HEK293 (cell line): ENCODE measurements at regions not wholly inside any gene's neighbourhood (a gene's known extent, or its start where the extent isn't known, plus 50 kb on each side); places are given as distances from the start of the nearest gene placed in this dataset.

ENCODE experiments used
- CTCF ChIA-PET: fragments of 350-600 bp; formaldehyde crosslinking; extraction: SDS; loops from one replicate; lab custom pipeline; 2021; ENCODE audit warnings: antibody characterized with exemption; lab: Yijun Ruan, JAX
- POLR2A ChIA-PET: fragments of 300-600 bp; formaldehyde crosslinking; extraction: SDS; loops from one replicate; lab custom pipeline; 2020; ENCODE audit warnings: antibody characterized with exemption, inconsistent platforms; lab: Yijun Ruan, JAX
- H3K27ac ChIP-seq: fragments of 200-500 bp; sonication (Bioruptor generic); 2 replicates; pipeline ENCODE4 v1.5.1; 2014; ENCODE audit warnings: low read depth, low read length, control low read depth, inconsistent platforms; ENCODE audit errors: extremely low read depth
- H3K36me3 ChIP-seq, 2 experiments: fragments of 200-500 bp in 1 of 2; sonication (Bioruptor generic) in 1 of 2; 1 replicate in 1 of 2; 2 replicates in 1 of 2; pipeline ENCODE4 v1.5.1; 2014 to 2017; ENCODE audit warnings: inconsistent platforms in 2 of 2, low read length in 2 of 2; ENCODE audit not compliant: control insufficient read depth in 2 of 2, insufficient read depth in 1 of 2
- H3K4me1 ChIP-seq: fragments of 200-500 bp; sonication (Bioruptor generic); 2 replicates; pipeline ENCODE4 v1.5.1; 2014; ENCODE audit warnings: mild to moderate bottlenecking, low read length, inconsistent platforms; ENCODE audit not compliant: control insufficient read depth, insufficient read depth
- H3K4me3 ChIP-seq: 2 replicates; pipeline ENCODE4 v1.5.1; 2011; ENCODE audit warnings: low read depth, mild to moderate bottlenecking, control low read depth, low read length, moderate library complexity
- H3K9me3 ChIP-seq: fragments of 200-500 bp; sonication (Bioruptor generic); 2 replicates; pipeline ENCODE4 v1.5.1; 2014; ENCODE audit warnings: low read depth, low read length, inconsistent platforms; ENCODE audit not compliant: control insufficient read depth, insufficient read depth
- RBAK ChIP-seq: fragments of 450-650 bp; formaldehyde crosslinking; IDR thresholded peaks from 2 replicates; pipeline ENCODE4 v1.5.1; 2016; ENCODE audit warnings: missing biosample characterization, missing genetic modification characterization
- REST ChIP-seq: fragments of 450-650 bp; formaldehyde crosslinking; IDR thresholded peaks from 2 replicates; pipeline ENCODE4 v1.5.1; 2016; ENCODE audit warnings: missing biosample characterization, missing genetic modification characterization
- SALL2 ChIP-seq: fragments of 450-650 bp; formaldehyde crosslinking; IDR thresholded peaks from 2 replicates; pipeline ENCODE4 v1.5.0; 2017; ENCODE audit warnings: missing biosample characterization, mild to moderate bottlenecking, missing genetic modification characterization, borderline replicate concordance
- SP7 ChIP-seq: fragments of 450-650 bp; formaldehyde crosslinking; IDR thresholded peaks from 2 replicates; pipeline ENCODE4 v1.5.1; 2016; ENCODE audit warnings: missing biosample characterization, missing genetic modification characterization
- TCF7L2 ChIP-seq: IDR thresholded peaks from 2 replicates; pipeline ENCODE4 v1.6.1; 2011; ENCODE audit warnings: low read depth, mild to moderate bottlenecking, inconsistent platforms, low read length, moderate library complexity, borderline replicate concordance
- TSHZ1 ChIP-seq: fragments of 450-650 bp; formaldehyde crosslinking; IDR thresholded peaks from 2 replicates; pipeline ENCODE4 v1.5.1; 2016; ENCODE audit warnings: missing biosample characterization, missing genetic modification characterization, borderline replicate concordance
- ZFP3 ChIP-seq: fragments of 450-650 bp; formaldehyde crosslinking; IDR thresholded peaks from 2 replicates; pipeline ENCODE4 v1.5.1; 2016; ENCODE audit warnings: low read depth, missing biosample characterization, missing genetic modification characterization
- ZNF114 ChIP-seq: fragments of 450-650 bp; formaldehyde crosslinking; IDR thresholded peaks from 2 replicates; pipeline ENCODE4 v1.5.0; 2017; ENCODE audit warnings: missing biosample characterization, missing genetic modification characterization
- ZNF394 ChIP-seq: fragments of 450-650 bp; formaldehyde crosslinking; IDR thresholded peaks from 2 replicates; pipeline ENCODE4 v1.5.1; 2016; ENCODE audit warnings: missing biosample characterization, missing genetic modification characterization, mild to moderate bottlenecking, moderate library complexity, borderline replicate concordance
- ZNF426 ChIP-seq: fragments of 450-650 bp; formaldehyde crosslinking; IDR thresholded peaks from 2 replicates; pipeline ENCODE4 v1.5.1; 2017; ENCODE audit warnings: missing biosample characterization, missing genetic modification characterization, mild to moderate bottlenecking, inconsistent platforms, moderate library complexity
- ZNF544 ChIP-seq: fragments of 450-650 bp; formaldehyde crosslinking; IDR thresholded peaks from 2 replicates; pipeline ENCODE4 v1.5.0; 2017; ENCODE audit warnings: missing biosample characterization, missing genetic modification characterization
- ZNF548 ChIP-seq: fragments of 450-650 bp; formaldehyde crosslinking; IDR thresholded peaks from 2 replicates; pipeline ENCODE4 v1.5.1; 2016; ENCODE audit warnings: missing biosample characterization, missing genetic modification characterization
- ZNF549 ChIP-seq: fragments of 450-650 bp; IDR thresholded peaks from 2 replicates; pipeline ENCODE4 v1.5.1; 2018; ENCODE audit warnings: missing biosample characterization, missing genetic modification characterization, mild to moderate bottlenecking, inconsistent platforms, moderate library complexity
- ZNF623 ChIP-seq: fragments of 450-650 bp; formaldehyde crosslinking; IDR thresholded peaks from 2 replicates; pipeline ENCODE4 v1.5.1; 2016; ENCODE audit warnings: missing biosample characterization, missing genetic modification characterization
- ZNF707 ChIP-seq: fragments of 450-650 bp; formaldehyde crosslinking; IDR thresholded peaks from 2 replicates; pipeline ENCODE4 v1.5.1; 2016; ENCODE audit warnings: missing biosample characterization, missing genetic modification characterization
- ZNF777 ChIP-seq: fragments of 450-650 bp; formaldehyde crosslinking; IDR thresholded peaks from 2 replicates; pipeline ENCODE4 v1.5.1; 2017; ENCODE audit warnings: missing biosample characterization, missing genetic modification characterization, borderline replicate concordance
- ZSCAN16 ChIP-seq: fragments of 450-650 bp; formaldehyde crosslinking; IDR thresholded peaks from 2 replicates; pipeline ENCODE4 v1.5.1; 2016; ENCODE audit warnings: missing biosample characterization, missing genetic modification characterization
- ZXDB ChIP-seq: fragments of 450-650 bp; formaldehyde crosslinking; IDR thresholded peaks from 2 replicates; pipeline ENCODE4 v1.5.1; 2016; ENCODE audit warnings: missing biosample characterization, missing genetic modification characterization
- TF ChIP-seq, protein P1 (sequence below): fragments of 450-650 bp; formaldehyde crosslinking; conservative IDR thresholded peaks from 2 replicates; pipeline ENCODE4 v1.5.1; 2016; ENCODE audit warnings: low read depth, missing biosample characterization, missing genetic modification characterization
- TF ChIP-seq, protein P2 (sequence below): fragments of 450-650 bp; formaldehyde crosslinking; IDR thresholded peaks from 2 replicates; pipeline ENCODE4 v1.5.1; 2016; ENCODE audit warnings: missing biosample characterization, missing genetic modification characterization

DNA sequence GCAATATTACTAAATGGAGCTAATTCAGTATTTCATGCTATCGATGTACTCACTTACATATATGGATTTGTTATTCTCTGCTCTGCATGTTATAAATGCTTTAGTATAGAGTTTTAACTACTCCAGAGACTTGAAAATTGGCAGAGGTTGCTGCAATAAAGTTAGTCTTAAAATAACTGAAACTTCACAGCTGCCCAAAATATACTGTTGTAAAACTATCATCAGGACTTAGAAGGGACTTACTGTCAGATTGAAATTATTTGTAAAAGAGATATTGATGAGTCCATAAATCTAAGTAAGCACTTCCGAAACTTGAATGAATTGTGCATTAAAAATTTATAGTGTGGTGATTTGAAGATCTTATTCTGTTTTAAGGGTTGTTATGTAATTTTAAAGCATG is 1178.2 kb upstream of the PCDH20 start (continued):
- TF ChIP-seq ZFP3 (tag by site-specific recombination): no peak

- no peak overlapping the region for H3K4me3 ChIP-seq
- ChIA-PET POLR2A (no interaction called here), CTCF (no interaction called here)
- H3K9me3 ChIP-seq: no peaks in the 10 kb centered on the region
- no peak overlapping the region for H3K27ac ChIP-seq
- no peak for TF ChIP-seq ZSCAN16 (tag by site-specific recombination)
- no peak for TF ChIP-seq ZNF114 (tag by site-specific recombination)
- no peak for TF ChIP-seq RBAK
- TF ChIP-seq ZNF549 (tag by site-specific recombination): no peak
- 0 out of 2 replicates have a peak, but pooled peaks have one; percentile 29 for TF ChIP-seq REST
- TF ChIP-seq, protein P1, sequence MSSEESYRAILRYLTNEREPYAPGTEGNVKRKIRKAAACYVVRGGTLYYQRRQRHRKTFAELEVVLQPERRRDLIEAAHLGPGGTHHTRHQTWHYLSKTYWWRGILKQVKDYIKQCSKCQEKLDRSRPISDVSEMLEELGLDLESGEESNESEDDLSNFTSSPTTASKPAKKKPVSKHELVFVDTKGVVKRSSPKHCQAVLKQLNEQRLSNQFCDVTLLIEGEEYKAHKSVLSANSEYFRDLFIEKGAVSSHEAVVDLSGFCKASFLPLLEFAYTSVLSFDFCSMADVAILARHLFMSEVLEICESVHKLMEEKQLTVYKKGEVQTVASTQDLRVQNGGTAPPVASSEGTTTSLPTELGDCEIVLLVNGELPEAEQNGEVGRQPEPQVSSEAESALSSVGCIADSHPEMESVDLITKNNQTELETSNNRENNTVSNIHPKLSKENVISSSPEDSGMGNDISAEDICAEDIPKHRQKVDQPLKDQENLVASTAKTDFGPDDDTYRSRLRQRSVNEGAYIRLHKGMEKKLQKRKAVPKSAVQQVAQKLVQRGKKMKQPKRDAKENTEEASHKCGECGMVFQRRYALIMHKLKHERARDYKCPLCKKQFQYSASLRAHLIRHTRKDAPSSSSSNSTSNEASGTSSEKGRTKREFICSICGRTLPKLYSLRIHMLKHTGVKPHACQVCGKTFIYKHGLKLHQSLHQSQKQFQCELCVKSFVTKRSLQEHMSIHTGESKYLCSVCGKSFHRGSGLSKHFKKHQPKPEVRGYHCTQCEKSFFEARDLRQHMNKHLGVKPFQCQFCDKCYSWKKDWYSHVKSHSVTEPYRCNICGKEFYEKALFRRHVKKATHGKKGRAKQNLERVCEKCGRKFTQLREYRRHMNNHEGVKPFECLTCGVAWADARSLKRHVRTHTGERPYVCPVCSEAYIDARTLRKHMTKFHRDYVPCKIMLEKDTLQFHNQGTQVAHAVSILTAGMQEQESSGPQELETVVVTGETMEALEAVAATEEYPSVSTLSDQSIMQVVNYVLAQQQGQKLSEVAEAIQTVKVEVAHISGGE: no peak
- TF ChIP-seq ZNF426 (tag by site-specific recombination): no peak
- TF ChIP-seq TCF7L2: no peak
- no peaks in the 10 kb centered on the region for H3K36me3 ChIP-seq
- no peaks in the 10 kb centered on the region for H3K4me1 ChIP-seq
These were observed 1167.8 kb upstream of the PCDH20 start for GRCh38 chr13:62583466-62583865.

DNA sequence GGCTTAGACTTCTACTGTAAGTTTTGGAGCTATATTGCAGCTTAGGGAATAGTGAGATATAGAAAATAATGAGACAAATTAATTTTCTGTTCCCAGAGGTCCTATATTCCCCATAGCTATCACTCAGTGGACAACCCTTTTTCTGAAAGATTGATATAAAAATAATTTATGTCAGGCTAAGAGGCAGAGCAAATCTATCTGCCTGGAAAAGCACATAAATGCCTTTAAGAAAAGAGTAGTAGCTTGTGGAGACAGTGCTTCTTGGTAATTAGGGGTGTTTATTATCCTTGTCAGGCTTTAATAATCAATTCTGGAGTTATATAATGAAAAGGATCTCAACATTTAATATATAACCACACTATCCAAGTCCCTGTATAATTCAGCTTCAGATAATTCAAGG is 1162.8 kb upstream of the PCDH20 start:
- Histone ChIP-seq H3K36me3 (no peaks in the 10 kb centered on the region), H3K9me3 (no peaks in the 10 kb centered on the region), H3K4me1 (no peaks in the 10 kb centered on the region), H3K27ac (no peak overlapping the region), H3K4me3 (no peak overlapping the region)
- TF ChIP-seq ZNF394 (tag by site-specific recombination) (no peak), TSHZ1 (tag by site-specific recombination) (no peak), SALL2 (tag by site-specific recombination) (no peak), ZXDB (tag by site-specific recombination) (no peak), ZNF544 (tag by site-specific recombination) (no peak), ZNF777 (tag by site-specific recombination) (no peak), ZNF623 (no peak), SP7 (tag by site-specific recombination) (no peak), ZNF548 (tag by site-specific recombination) (no peak), ZNF707 (tag by site-specific recombination) (no peak)
- TF ChIP-seq, protein P2, sequence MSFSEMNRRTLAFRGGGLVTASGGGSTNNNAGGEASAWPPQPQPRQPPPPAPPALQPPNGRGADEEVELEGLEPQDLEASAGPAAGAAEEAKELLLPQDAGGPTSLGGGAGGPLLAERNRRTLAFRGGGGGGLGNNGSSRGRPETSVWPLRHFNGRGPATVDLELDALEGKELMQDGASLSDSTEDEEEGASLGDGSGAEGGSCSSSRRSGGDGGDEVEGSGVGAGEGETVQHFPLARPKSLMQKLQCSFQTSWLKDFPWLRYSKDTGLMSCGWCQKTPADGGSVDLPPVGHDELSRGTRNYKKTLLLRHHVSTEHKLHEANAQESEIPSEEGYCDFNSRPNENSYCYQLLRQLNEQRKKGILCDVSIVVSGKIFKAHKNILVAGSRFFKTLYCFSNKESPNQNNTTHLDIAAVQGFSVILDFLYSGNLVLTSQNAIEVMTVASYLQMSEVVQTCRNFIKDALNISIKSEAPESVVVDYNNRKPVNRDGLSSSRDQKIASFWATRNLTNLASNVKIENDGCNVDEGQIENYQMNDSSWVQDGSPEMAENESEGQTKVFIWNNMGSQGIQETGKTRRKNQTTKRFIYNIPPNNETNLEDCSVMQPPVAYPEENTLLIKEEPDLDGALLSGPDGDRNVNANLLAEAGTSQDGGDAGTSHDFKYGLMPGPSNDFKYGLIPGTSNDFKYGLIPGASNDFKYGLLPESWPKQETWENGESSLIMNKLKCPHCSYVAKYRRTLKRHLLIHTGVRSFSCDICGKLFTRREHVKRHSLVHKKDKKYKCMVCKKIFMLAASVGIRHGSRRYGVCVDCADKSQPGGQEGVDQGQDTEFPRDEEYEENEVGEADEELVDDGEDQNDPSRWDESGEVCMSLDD (tag by site-specific recombination): no peak
- CTCF ChIA-PET: interaction anchor here (0.7 kb wide), 1 partner anchor 79 kb away, joined by 6 read pairs; no protein-coding TSS in a partner anchor
- POLR2A ChIA-PET: no interaction called here
